ENCODE measurements at regions not wholly inside any gene's neighbourhood (a gene's known extent, or its start where the extent isn't known, plus 50 kb on each side); places are given as distances from the start of the nearest gene placed in this dataset.

- H3K9me3 ChIP-seq: no peaks in the 10 kb centered on the region
- ChIA-PET CTCF (no interaction called here), POLR2A (no interaction called here)
- H3K27ac ChIP-seq (ENCODE audit: low read depth in 2 of 2, low read length in 1 of 2): no peak overlapping the region
- no peaks in the 10 kb centered on the region for H3K9me2 ChIP-seq
- no peaks in the 10 kb centered on the region for H3K27me3 ChIP-seq (ENCODE audit: insufficient read depth)
- TF ChIP-seq ELF1 (IDR thresholded peaks at IDR 0.05): no peak
- no peak for TF ChIP-seq NRF1 (IDR thresholded peaks at IDR 0.05; ENCODE audit: low read depth, low read length)
- TF ChIP-seq RCOR1 (IDR thresholded peaks at IDR 0.05; ENCODE audit: low read length): no peak
- no peak for TF ChIP-seq TEAD4 (IDR thresholded peaks at IDR 0.05; ENCODE audit: borderline replicate concordance, insufficient read depth)
- TF ChIP-seq FOXM1 (IDR thresholded peaks at IDR 0.05; ENCODE audit: low read depth): no peak
- TF ChIP-seq MXI1 (IDR thresholded peaks at IDR 0.05; ENCODE audit: low read depth, low read length): no peak
- TF ChIP-seq SMC3 (IDR thresholded peaks at IDR 0.05; ENCODE audit: low read depth, low read length): no peak
- H3K79me2 ChIP-seq (ENCODE audit: insufficient read depth): no peaks in the 10 kb centered on the region
- no peaks in the 10 kb centered on the region for H3K36me3 ChIP-seq (replicated peaks in 1 of 2; ENCODE audit: control insufficient read depth in 1 of 2, insufficient read depth in 2 of 2, low read length in 1 of 2)
- no peak overlapping the region for H3K4me3 ChIP-seq (ENCODE audit: low read depth in 2 of 2, low read length in 1 of 2)
- H3K4me2 ChIP-seq: no peak overlapping the region
- H2AFZ ChIP-seq (ENCODE audit: low read depth): no peak overlapping the region
- WGBS (ENCODE audit: low lambda C conversion rate): 0% methylated on average over 1 of the region's 1 CpG
- no peak for DNase-seq
- no peak overlapping the region for H3K9ac ChIP-seq
- no peaks in the 10 kb centered on the region for H4K20me1 ChIP-seq (ENCODE audit: insufficient read depth)
- H3F3A ChIP-seq (replicated peaks; ENCODE audit: insufficient read depth): no peaks in the 10 kb centered on the region
- no peaks in the 10 kb centered on the region for H3K4me1 ChIP-seq (ENCODE audit: control insufficient read depth in 1 of 2, insufficient read depth in 2 of 2, low read depth in 1 of 2, low read length in 1 of 2)
Measured at GRCh38 chr5:136600306-136600705, 235.0 kb upstream of the TRPC7 start.

DNA sequence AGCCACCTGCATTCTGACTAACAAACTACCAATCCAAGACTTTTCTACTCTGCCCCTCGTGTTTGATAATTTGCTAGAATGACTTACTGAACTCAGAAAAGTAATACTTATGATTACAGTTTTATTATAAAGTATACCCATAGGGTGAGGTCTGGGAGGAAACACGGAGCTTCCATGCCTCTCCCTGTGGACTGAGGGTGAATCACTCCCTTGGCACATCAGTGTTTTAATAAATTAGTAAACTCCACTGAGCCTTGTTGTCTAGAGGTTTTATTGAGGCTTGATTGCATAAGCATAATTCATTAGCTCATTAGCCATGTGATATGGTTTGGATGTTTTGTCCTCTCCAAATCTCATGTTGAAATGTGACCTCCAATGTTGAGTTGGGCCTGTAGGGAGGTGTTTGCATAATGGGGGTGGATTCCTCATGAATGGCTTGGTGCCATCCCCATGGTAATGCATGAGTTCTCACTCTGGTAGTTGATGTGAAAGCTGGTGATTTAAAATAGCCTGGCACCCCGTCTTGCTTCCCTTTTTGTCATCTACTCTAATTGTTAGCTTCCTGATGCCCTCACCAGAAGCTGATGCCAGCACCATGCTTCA lies 233.6 kb upstream of the TRPC7 start:
- H4K20me1 ChIP-seq (ENCODE audit: insufficient read depth): no peaks in the 10 kb centered on the region
- H3K27me3 ChIP-seq (ENCODE audit: insufficient read depth): no peaks in the 10 kb centered on the region
- no peak overlapping the region for H3K4me2 ChIP-seq
- H3K4me3 ChIP-seq (ENCODE audit: low read depth in 2 of 2, low read length in 1 of 2): no peak overlapping the region
- no peaks in the 10 kb centered on the region for H3K36me3 ChIP-seq (replicated peaks in 1 of 2; ENCODE audit: control insufficient read depth in 1 of 2, insufficient read depth in 2 of 2, low read length in 1 of 2)
- H3K79me2 ChIP-seq (ENCODE audit: insufficient read depth): no peaks in the 10 kb centered on the region
- no peaks in the 10 kb centered on the region for H3K9me3 ChIP-seq
- H3K9me2 ChIP-seq: no peaks in the 10 kb centered on the region
- DNase-seq: no peak
- no peaks in the 10 kb centered on the region for H3K4me1 ChIP-seq (ENCODE audit: control insufficient read depth in 1 of 2, insufficient read depth in 2 of 2, low read depth in 1 of 2, low read length in 1 of 2)
- 4% methylated on average over 3 of the region's 3 CpGs for WGBS (ENCODE audit: low lambda C conversion rate)
- H3K9ac ChIP-seq: no peak overlapping the region
- no peak overlapping the region for H3K27ac ChIP-seq (ENCODE audit: low read depth in 2 of 2, low read length in 1 of 2)
- ChIA-PET POLR2A (no interaction called here), CTCF (interaction anchor here (0.6 to 1.0 kb wide), 3 partner anchors 31 to 370 kb away, joined by 3 to 4 read pairs (median 3); no protein-coding TSS in a partner anchor)
- TF ChIP-seq TCF12 (IDR thresholded peaks at IDR 0.05) (no peak), FOSL2 (IDR thresholded peaks at IDR 0.05; ENCODE audit: borderline replicate concordance, low read depth) (no peak), EZH2phosphoT487 (IDR thresholded peaks at IDR 0.05; ENCODE audit: borderline replicate concordance, low read depth) (no peak), RCOR1 (IDR thresholded peaks at IDR 0.05; ENCODE audit: low read length) (no peak), GATA2 (CRISPR knock-in tag; IDR thresholded peaks at IDR 0.05) (no peak), TEAD4 (IDR thresholded peaks at IDR 0.05; ENCODE audit: borderline replicate concordance, insufficient read depth) (no peak), TAF1 (IDR thresholded peaks at IDR 0.05; ENCODE audit: borderline replicate concordance, low read depth, low read length) (no peak), JUND (IDR thresholded peaks at IDR 0.05) (no peak)
- no peaks in the 10 kb centered on the region for H3F3A ChIP-seq (replicated peaks; ENCODE audit: insufficient read depth)
- no peak overlapping the region for H2AFZ ChIP-seq (ENCODE audit: low read depth)

GRCh38 chr5:136594416-136594815 lies 229.1 kb upstream of the TRPC7 start:
- H3K4me3 ChIP-seq (ENCODE audit: low read depth in 2 of 2, low read length in 1 of 2): no peak overlapping the region
- TF ChIP-seq, protein P1, sequence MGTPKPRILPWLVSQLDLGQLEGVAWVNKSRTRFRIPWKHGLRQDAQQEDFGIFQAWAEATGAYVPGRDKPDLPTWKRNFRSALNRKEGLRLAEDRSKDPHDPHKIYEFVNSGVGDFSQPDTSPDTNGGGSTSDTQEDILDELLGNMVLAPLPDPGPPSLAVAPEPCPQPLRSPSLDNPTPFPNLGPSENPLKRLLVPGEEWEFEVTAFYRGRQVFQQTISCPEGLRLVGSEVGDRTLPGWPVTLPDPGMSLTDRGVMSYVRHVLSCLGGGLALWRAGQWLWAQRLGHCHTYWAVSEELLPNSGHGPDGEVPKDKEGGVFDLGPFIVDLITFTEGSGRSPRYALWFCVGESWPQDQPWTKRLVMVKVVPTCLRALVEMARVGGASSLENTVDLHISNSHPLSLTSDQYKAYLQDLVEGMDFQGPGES (IDR thresholded peaks at IDR 0.05; ENCODE audit: low read depth, low read length): no peak
- no peak for TF ChIP-seq EZH2phosphoT487 (IDR thresholded peaks at IDR 0.05; ENCODE audit: borderline replicate concordance, low read depth)
- no peak for TF ChIP-seq NRF1 (IDR thresholded peaks at IDR 0.05; ENCODE audit: low read depth, low read length)
- no peak for TF ChIP-seq MAX (IDR thresholded peaks at IDR 0.05; ENCODE audit: low read depth)
- TF ChIP-seq GABPA (IDR thresholded peaks at IDR 0.05; ENCODE audit: low read depth): no peak
- TF ChIP-seq, protein P2, sequence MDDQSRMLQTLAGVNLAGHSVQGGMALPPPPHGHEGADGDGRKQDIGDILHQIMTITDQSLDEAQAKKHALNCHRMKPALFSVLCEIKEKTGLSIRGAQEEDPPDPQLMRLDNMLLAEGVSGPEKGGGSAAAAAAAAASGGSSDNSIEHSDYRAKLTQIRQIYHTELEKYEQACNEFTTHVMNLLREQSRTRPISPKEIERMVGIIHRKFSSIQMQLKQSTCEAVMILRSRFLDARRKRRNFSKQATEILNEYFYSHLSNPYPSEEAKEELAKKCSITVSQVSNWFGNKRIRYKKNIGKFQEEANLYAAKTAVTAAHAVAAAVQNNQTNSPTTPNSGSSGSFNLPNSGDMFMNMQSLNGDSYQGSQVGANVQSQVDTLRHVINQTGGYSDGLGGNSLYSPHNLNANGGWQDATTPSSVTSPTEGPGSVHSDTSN (IDR thresholded peaks at IDR 0.05): no peak
- H3K27ac ChIP-seq (ENCODE audit: low read depth in 2 of 2, low read length in 1 of 2): no peak overlapping the region
- H3K4me1 ChIP-seq (ENCODE audit: control insufficient read depth in 1 of 2, insufficient read depth in 2 of 2, low read depth in 1 of 2, low read length in 1 of 2): no peaks in the 10 kb centered on the region
- H3K9me3 ChIP-seq: no peaks in the 10 kb centered on the region
- CTCF ChIA-PET: no interaction called here
- H3K36me3 ChIP-seq (replicated peaks in 1 of 2; ENCODE audit: control insufficient read depth in 1 of 2, insufficient read depth in 2 of 2, low read length in 1 of 2): no peaks in the 10 kb centered on the region
- POLR2A ChIA-PET: no interaction called here
- no peak overlapping the region for H3K9ac ChIP-seq
- no peak for DNase-seq
- H4K20me1 ChIP-seq (ENCODE audit: insufficient read depth): no peaks in the 10 kb centered on the region
- H3K4me2 ChIP-seq: no peak overlapping the region
- no peaks in the 10 kb centered on the region for H3F3A ChIP-seq (replicated peaks; ENCODE audit: insufficient read depth)
- H3K79me2 ChIP-seq (ENCODE audit: insufficient read depth): no peaks in the 10 kb centered on the region
- WGBS (ENCODE audit: low lambda C conversion rate): 9% methylated on average over 2 of the region's 2 CpGs
- H3K27me3 ChIP-seq (ENCODE audit: insufficient read depth): no peaks in the 10 kb centered on the region
- H2AFZ ChIP-seq (ENCODE audit: low read depth): no peak overlapping the region
- H3K9me2 ChIP-seq: no peaks in the 10 kb centered on the region

Data from SK-N-SH (cell line).